Endothelial cell (in vitro differentiated cells): ENCODE measurements at regions not wholly inside any gene's neighbourhood (a gene's known extent, or its start where the extent isn't known, plus 50 kb on each side); places are given as distances from the start of the nearest gene placed in this dataset.

Experiments used
- DNase-seq: peaks from one replicate; pipeline ENCODE4 v3.0.0; 2021; ENCODE audit warnings: low spot score
- H3K27ac Mint-ChIP-seq: one replicate; pipeline ENCODE4 v1.8.0; 2021; ENCODE audit warnings: mixed read lengths, inconsistent platforms; ENCODE audit not compliant: unreplicated experiment
- H3K27me3 Mint-ChIP-seq: one replicate; pipeline ENCODE4 v1.8.0; 2021; ENCODE audit warnings: mild to moderate bottlenecking, moderate library complexity, mixed read lengths, inconsistent platforms; ENCODE audit not compliant: unreplicated experiment
- H3K36me3 Mint-ChIP-seq: one replicate; pipeline ENCODE4 v1.8.0; 2021; ENCODE audit warnings: mild to moderate bottlenecking, low read depth, mixed read lengths, inconsistent platforms; ENCODE audit not compliant: unreplicated experiment
- H3K4me1 Mint-ChIP-seq: one replicate; pipeline ENCODE4 v1.8.0; 2021; ENCODE audit warnings: mild to moderate bottlenecking, mixed read lengths, inconsistent platforms; ENCODE audit not compliant: unreplicated experiment
- H3K4me3 Mint-ChIP-seq: one replicate; pipeline ENCODE4 v1.8.0; 2021; ENCODE audit warnings: mild to moderate bottlenecking, mixed read lengths, inconsistent platforms; ENCODE audit not compliant: unreplicated experiment
- H3K9me3 Mint-ChIP-seq: one replicate; pipeline ENCODE4 v1.8.0; 2021; ENCODE audit warnings: mixed read lengths, inconsistent platforms; ENCODE audit not compliant: unreplicated experiment
- TF ChIP-seq, protein P1 (sequence below): fragments of 200-600 bp; sonication (generic); IDR thresholded peaks from one replicate; pipeline ENCODE4 v1.5.0; 2021; ENCODE audit warnings: antibody characterized with exemption; ENCODE audit not compliant: unreplicated experiment

DNA sequence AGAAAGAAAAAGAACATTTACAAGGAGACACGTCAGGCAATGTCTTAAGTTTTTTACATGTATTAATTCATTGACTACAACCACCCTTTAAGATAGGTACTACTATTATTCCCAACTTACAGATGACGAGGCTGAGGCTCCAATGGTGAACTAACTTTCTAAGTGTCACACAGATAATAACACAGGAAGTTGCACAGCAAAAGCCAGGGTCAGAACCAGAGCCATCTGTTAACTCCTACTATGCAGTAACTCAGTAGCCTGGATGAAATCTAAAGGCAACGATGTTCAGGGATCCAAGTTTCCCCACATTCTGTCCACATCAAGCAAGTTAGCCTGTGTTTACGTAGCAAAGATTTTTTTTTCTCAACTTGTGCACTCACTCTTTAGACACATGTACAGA lies 371.7 kb downstream of the PTPRC start:
- Mint-ChIP-seq H3K4me3 (no peak overlapping the region), H3K4me1 (peaks cover 6% of the 10 kb centered on the region), H3K27ac (no peak overlapping the region), H3K36me3 (no peaks in the 10 kb centered on the region), H3K27me3 (no peaks in the 10 kb centered on the region), H3K9me3 (no peaks in the 10 kb centered on the region)
- TF ChIP-seq, protein P1, sequence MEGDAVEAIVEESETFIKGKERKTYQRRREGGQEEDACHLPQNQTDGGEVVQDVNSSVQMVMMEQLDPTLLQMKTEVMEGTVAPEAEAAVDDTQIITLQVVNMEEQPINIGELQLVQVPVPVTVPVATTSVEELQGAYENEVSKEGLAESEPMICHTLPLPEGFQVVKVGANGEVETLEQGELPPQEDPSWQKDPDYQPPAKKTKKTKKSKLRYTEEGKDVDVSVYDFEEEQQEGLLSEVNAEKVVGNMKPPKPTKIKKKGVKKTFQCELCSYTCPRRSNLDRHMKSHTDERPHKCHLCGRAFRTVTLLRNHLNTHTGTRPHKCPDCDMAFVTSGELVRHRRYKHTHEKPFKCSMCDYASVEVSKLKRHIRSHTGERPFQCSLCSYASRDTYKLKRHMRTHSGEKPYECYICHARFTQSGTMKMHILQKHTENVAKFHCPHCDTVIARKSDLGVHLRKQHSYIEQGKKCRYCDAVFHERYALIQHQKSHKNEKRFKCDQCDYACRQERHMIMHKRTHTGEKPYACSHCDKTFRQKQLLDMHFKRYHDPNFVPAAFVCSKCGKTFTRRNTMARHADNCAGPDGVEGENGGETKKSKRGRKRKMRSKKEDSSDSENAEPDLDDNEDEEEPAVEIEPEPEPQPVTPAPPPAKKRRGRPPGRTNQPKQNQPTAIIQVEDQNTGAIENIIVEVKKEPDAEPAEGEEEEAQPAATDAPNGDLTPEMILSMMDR: no peak
- no peak for DNase-seq

DNA sequence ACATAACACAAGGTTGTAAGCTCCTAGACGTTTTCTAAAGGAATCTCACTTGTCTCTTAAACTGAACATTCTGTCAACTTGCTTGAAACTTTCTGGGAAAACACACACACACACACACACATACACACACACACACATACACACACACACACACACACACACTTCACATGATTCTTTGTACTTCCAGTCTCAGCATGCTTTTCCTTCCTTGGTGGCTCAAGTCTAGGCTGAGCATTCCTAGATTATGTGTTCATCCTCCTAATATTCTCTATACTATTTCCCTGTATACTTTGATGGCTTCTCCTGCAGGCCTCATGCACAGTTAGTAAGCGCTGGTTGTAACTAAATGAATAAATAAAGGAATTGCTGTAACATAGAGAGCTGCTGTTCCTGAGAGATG lies 372.1 kb downstream of the PTPRC start:
- Mint-ChIP-seq H3K4me3 (no peak overlapping the region), H3K36me3 (no peaks in the 10 kb centered on the region), H3K27me3 (no peaks in the 10 kb centered on the region), H3K4me1 (peaks cover 6% of the 10 kb centered on the region), H3K27ac (no peak overlapping the region), H3K9me3 (no peaks in the 10 kb centered on the region)
- TF ChIP-seq, protein P1: no peak
- no peak for DNase-seq

DNA sequence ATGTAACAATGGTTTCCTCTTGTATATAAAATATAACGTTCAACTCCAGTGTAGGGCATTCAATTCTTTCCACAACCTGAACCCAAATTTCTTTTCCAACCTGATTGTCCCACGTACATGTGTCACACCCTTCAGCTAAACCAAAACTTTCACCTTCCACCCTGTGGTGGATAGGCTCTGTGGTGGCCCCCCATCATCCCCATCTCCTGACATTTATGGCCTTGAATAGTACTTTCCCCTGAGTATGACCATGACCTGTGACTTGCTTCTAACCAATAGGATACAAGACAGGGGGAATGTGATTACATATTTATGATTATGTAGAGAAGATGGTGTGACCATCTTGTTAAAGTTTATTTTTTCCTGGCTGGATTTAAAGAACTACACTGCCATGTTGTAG lies 377.0 kb downstream of the PTPRC start:
- Mint-ChIP-seq H3K9me3 (no peaks in the 10 kb centered on the region), H3K27ac (no peak overlapping the region), H3K27me3 (no peaks in the 10 kb centered on the region), H3K36me3 (no peaks in the 10 kb centered on the region), H3K4me3 (no peak overlapping the region), H3K4me1 (peaks cover 4% of the 10 kb centered on the region)
- no peak for DNase-seq
- TF ChIP-seq, protein P1: no peak

DNA sequence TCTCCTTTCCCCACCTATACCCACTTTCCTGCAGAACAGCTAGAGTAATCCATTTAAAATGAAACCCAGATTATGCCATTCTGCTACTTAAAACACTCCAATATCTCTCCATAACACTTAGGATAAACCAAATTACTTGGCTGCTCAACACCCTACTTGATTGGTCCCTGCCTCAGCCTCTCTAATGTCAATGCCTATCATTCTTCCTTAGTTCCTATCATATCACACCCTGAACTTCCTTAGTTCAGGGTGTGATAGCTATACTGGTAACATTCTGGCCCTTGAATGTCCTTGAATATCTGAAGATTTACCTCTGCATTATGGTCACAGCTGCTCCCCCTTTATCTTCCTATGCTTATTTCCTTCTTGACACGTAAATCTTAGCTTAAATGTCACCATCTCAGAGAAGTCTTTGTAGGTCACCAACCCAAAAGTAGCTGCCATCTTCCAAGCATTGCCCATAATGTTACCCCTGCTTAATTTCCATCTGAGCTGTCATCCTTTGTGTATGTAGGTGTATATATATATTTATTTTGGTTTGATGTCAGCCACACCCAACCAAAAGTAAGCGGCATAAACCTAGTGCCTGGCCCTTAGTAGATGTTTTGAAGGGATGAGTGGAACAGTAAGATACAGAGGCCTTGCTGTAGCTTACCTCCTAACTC lies 379.8 kb downstream of the PTPRC start:
- Mint-ChIP-seq H3K27me3 (no peaks in the 10 kb centered on the region), H3K4me1 (no peaks in the 10 kb centered on the region), H3K27ac (no peak overlapping the region)

DNA sequence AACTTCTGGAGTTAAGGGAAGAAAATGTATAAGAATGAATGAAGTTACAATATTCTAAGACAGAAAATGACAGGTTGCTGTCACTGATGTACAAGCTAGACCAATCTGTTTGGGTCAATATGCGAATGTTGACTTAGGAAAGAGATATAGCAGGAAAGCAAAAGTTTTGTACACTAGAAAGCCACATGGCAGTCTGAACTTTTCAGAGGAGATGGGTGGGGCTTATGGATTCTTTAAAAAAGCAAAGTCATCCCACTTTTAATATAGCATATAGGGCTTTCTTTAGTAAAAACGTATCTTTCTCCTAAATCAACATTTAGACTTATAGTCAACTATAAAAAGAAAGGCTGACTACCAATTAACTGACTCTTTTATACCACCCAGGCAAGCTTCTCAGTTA lies 381.2 kb downstream of the PTPRC start:
- H3K27ac Mint-ChIP-seq: no peak overlapping the region

More for the DNA sequence above, 379.8 kb downstream of the PTPRC start:
- DNase-seq: no peak
- Mint-ChIP-seq H3K36me3 (no peaks in the 10 kb centered on the region), H3K4me3 (no peak overlapping the region), H3K9me3 (no peaks in the 10 kb centered on the region)
- TF ChIP-seq, protein P1: no peak

More for the DNA sequence above, 381.2 kb downstream of the PTPRC start:
- no peaks in the 10 kb centered on the region for H3K4me1 Mint-ChIP-seq
- TF ChIP-seq, protein P1: no peak
- no peak overlapping the region for H3K4me3 Mint-ChIP-seq
- no peaks in the 10 kb centered on the region for H3K9me3 Mint-ChIP-seq
- no peak for DNase-seq
- H3K36me3 Mint-ChIP-seq: no peaks in the 10 kb centered on the region
- H3K27me3 Mint-ChIP-seq: no peaks in the 10 kb centered on the region
